Keratinocyte (primary cell): ENCODE measurements at regions not wholly inside any gene's neighbourhood (a gene's known extent, or its start where the extent isn't known, plus 50 kb on each side); places are given as distances from the start of the nearest gene placed in this dataset.

Experiments
- DNase-seq: peaks from one replicate; pipeline ENCODE4 v3.0.0-alpha.2; 2011; ENCODE audit warnings: low read depth, missing footprints, low spot score
- FAIRE-seq: peaks from 2 replicates; lab custom pipeline; 2011; peaks lifted over from hg19 to GRCh38; lab: Jason Lieb, UNC
- H2AFZ ChIP-seq: 2 replicates; pipeline ENCODE4 v1.6.0; 2012; ENCODE audit warnings: low read length, control low read depth, inconsistent platforms; ENCODE audit not compliant: control insufficient read depth
- H3K27ac ChIP-seq: 2 replicates; pipeline ENCODE4 v1.5.1; 2011; ENCODE audit warnings: low read length; ENCODE audit not compliant: control insufficient read depth, insufficient read depth
- H3K27me3 ChIP-seq: 3 replicates; pipeline ENCODE4 v1.6.0; 2011; ENCODE audit warnings: low read length; ENCODE audit not compliant: control insufficient read depth, insufficient read depth; ENCODE audit errors: extremely low read depth
- H3K36me3 ChIP-seq, 2 experiments: 2 replicates in 1 of 2; 3 replicates in 1 of 2; pipeline ENCODE4 v1.5.1; 2011; ENCODE audit warnings: low read length in 2 of 2, mild to moderate bottlenecking in 1 of 2; ENCODE audit not compliant: control insufficient read depth in 2 of 2, insufficient read depth in 2 of 2; ENCODE audit errors: extremely low read depth in 1 of 2
- H3K4me1 ChIP-seq: 3 replicates; pipeline ENCODE4 v1.5.1; 2011; ENCODE audit warnings: low read length; ENCODE audit not compliant: control insufficient read depth, insufficient read depth; ENCODE audit errors: extremely low read depth
- H3K4me2 ChIP-seq: 3 replicates; pipeline ENCODE4 v1.6.0; 2011; ENCODE audit warnings: low read depth, low read length; ENCODE audit not compliant: control insufficient read depth, insufficient read depth; ENCODE audit errors: extremely low read depth
- H3K4me3 ChIP-seq, 3 experiments: fragments of 200-600 bp in 1 of 3; sonication (generic) in 1 of 3; 2 replicates in 2 of 3; 3 replicates in 1 of 3; pipeline ENCODE4 v1.5.1; 2011 to 2016; ENCODE audit warnings: low read length in 3 of 3, mild to moderate bottlenecking in 3 of 3, control low read depth in 2 of 3, inconsistent platforms in 1 of 3, low read depth in 1 of 3, mixed read lengths in 1 of 3, mixed run types in 1 of 3, moderate library complexity in 1 of 3; ENCODE audit not compliant: control insufficient read depth in 2 of 3, insufficient read depth in 2 of 3; ENCODE audit errors: extremely low read depth in 1 of 3
- H3K79me2 ChIP-seq: 2 replicates; pipeline ENCODE4 v1.6.0; 2012; ENCODE audit warnings: low read length; ENCODE audit not compliant: control insufficient read depth, insufficient read depth
- H3K9ac ChIP-seq: 3 replicates; pipeline ENCODE4 v1.6.0; 2011; ENCODE audit warnings: low read length; ENCODE audit not compliant: control insufficient read depth, insufficient read depth; ENCODE audit errors: extremely low read depth
- H3K9me1 ChIP-seq: 3 replicates; pipeline ENCODE4 v1.6.0; 2011; ENCODE audit warnings: low read length; ENCODE audit not compliant: control insufficient read depth, insufficient read depth; ENCODE audit errors: extremely low read depth
- H3K9me3 ChIP-seq: 2 replicates; pipeline ENCODE4 v1.5.1; 2012; ENCODE audit warnings: low read depth, low read length; ENCODE audit not compliant: control insufficient read depth
- H4K20me1 ChIP-seq: 3 replicates; pipeline ENCODE4 v1.6.0; 2011; ENCODE audit warnings: low read length; ENCODE audit not compliant: control insufficient read depth, insufficient read depth; ENCODE audit errors: extremely low read depth
- EZH2 ChIP-seq: IDR thresholded peaks from one replicate; pipeline ENCODE4 v1.6.1; 2012; ENCODE audit warnings: inconsistent platforms, mild to moderate bottlenecking, low read length, moderate library complexity
- dilution Hi-C: fragments of 300-500 bp; cut with MboI; formaldehyde crosslinking; loops from one replicate; pipeline ENCODE4 v1.7.0; 2020; ENCODE audit warnings: low sequenced_read_pairs; ENCODE audit not compliant: extremely low pct_ligation_motif_present
- TF ChIP-seq, protein P1 (sequence below), 3 experiments: IDR thresholded peaks in 1 of 3; conservative IDR thresholded peaks in 1 of 3; optimal IDR thresholded peaks in 1 of 3; 2 replicates in 2 of 3; 3 replicates in 1 of 3; pipeline versions ENCODE3 to v1.5.1; 2011; ENCODE audit warnings: low read length in 3 of 3, mild to moderate bottlenecking in 3 of 3, moderate library complexity in 2 of 3, control low read depth in 1 of 3, inconsistent platforms in 1 of 3; ENCODE audit not compliant: insufficient read depth in 2 of 3; ENCODE audit errors: extremely low read depth in 1 of 3

DNA sequence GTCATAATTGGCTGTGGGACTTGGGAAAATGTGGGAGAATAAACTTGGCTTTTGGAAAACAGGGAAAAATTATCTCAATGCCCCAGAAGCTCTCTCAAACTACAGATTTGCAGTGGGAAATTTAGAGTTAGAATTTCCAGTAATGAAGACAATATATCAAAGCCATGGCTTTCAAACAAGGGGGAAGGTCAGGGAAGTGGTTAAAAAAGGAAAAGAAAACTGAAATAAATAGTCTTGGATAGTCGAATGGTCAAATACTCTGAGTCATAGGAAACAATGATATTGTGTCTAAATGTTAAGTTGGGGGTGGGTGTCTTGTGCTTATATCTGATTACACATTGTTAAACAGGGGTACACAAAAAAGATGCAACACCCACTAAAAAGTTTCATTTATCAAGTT lies 272.4 kb upstream of the COL8A1 start:
- dilution Hi-C loops = no loop called here
- DNase-seq (no peak), FAIRE-seq (no peak)
- Histone ChIP-seq H3K4me3 (no peak overlapping the region), H3K27me3 (no peaks in the 10 kb centered on the region), H3K9ac (no peak overlapping the region), H3K36me3 (no peaks in the 10 kb centered on the region), H3K4me2 (no peak overlapping the region), H3K4me1 (no peaks in the 10 kb centered on the region), H3K27ac (no peak overlapping the region), H2AFZ (no peak overlapping the region), H3K9me3 (no peaks in the 10 kb centered on the region), H3K79me2 (no peaks in the 10 kb centered on the region), H3K9me1 (no peaks in the 10 kb centered on the region), H4K20me1 (no peaks in the 10 kb centered on the region)
- TF ChIP-seq, protein P1, sequence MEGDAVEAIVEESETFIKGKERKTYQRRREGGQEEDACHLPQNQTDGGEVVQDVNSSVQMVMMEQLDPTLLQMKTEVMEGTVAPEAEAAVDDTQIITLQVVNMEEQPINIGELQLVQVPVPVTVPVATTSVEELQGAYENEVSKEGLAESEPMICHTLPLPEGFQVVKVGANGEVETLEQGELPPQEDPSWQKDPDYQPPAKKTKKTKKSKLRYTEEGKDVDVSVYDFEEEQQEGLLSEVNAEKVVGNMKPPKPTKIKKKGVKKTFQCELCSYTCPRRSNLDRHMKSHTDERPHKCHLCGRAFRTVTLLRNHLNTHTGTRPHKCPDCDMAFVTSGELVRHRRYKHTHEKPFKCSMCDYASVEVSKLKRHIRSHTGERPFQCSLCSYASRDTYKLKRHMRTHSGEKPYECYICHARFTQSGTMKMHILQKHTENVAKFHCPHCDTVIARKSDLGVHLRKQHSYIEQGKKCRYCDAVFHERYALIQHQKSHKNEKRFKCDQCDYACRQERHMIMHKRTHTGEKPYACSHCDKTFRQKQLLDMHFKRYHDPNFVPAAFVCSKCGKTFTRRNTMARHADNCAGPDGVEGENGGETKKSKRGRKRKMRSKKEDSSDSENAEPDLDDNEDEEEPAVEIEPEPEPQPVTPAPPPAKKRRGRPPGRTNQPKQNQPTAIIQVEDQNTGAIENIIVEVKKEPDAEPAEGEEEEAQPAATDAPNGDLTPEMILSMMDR (optimal IDR thresholded peaks at IDR 0.05 in 1 of 3, IDR thresholded peaks at IDR 0.05 in 1 of 3, conservative IDR thresholded peaks at IDR 0.05 in 1 of 3; ENCODE audit: extremely low read depth in 1 of 3, insufficient read depth in 2 of 3, low read length in 3 of 3) = no peak
- TF ChIP-seq EZH2 = no peak

DNA sequence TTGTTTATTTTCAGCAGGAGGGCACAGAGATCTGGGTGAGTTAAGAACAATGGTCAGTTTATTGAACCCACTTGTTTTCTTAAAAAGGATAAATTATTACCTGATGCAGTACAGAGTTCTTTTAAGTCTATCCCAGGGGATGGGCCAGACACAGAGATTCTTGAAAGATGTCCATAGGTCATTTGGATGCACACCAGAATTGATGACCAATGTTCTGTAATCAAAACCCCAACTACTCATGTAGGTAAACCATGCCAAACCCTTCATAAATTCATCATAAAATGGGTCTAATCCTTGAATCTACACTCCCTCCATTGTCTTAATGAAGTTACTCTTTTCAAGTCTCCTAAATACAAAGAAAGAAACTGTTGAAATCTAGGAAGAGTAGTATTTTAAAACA lies 273.0 kb upstream of the COL8A1 start:
- Histone ChIP-seq H3K79me2 (no peaks in the 10 kb centered on the region), H3K36me3 (no peaks in the 10 kb centered on the region), H3K4me1 (no peaks in the 10 kb centered on the region), H3K4me2 (no peak overlapping the region), H3K27ac (no peak overlapping the region), H3K4me3 (no peak overlapping the region), H3K27me3 (no peaks in the 10 kb centered on the region), H3K9me3 (no peaks in the 10 kb centered on the region), H3K9ac (no peak overlapping the region), H2AFZ (no peak overlapping the region), H4K20me1 (no peaks in the 10 kb centered on the region), H3K9me1 (no peaks in the 10 kb centered on the region)
- no peak for FAIRE-seq
- no peak for DNase-seq
- TF ChIP-seq, protein P1 (optimal IDR thresholded peaks at IDR 0.05 in 1 of 3, IDR thresholded peaks at IDR 0.05 in 1 of 3, conservative IDR thresholded peaks at IDR 0.05 in 1 of 3; ENCODE audit: extremely low read depth in 1 of 3, insufficient read depth in 2 of 3, low read length in 3 of 3) = no peak
- TF ChIP-seq EZH2 = no peak
- dilution Hi-C loops = no loop called here
